ENCODE measurements at regions not wholly inside any gene's neighbourhood (a gene's known extent, or its start where the extent isn't known, plus 50 kb on each side); places are given as distances from the start of the nearest gene placed in this dataset.

GRCh38 chr10:91713461-91714072 is 80.7 kb upstream of the PPP1R3C start:
- intact Hi-C loops (cut with micrococcal nuclease) = no loop called here
- no CpG with 5 or more reads among the region's 1 CpG for WGBS, 2 experiments (ENCODE audit: extremely low coverage in 2 of 2, insufficient read length in 1 of 2)

More at GRCh38 chr10:91713461-91714072, 80.7 kb upstream of the PPP1R3C start:
- Histone ChIP-seq H2BK5ac (ENCODE audit: low read depth, low read length, poor library complexity, severe bottlenecking) (no peak overlapping the region), H3K4me3 (ENCODE audit: insufficient read depth, low read depth, low read length) (no peak overlapping the region), H3K36me3 (ENCODE audit: control insufficient read depth, insufficient read depth, low read length) (no peaks in the 10 kb centered on the region), H3K4me2 (ENCODE audit: low read depth, low read length) (no peak overlapping the region), H3K9me3 (ENCODE audit: control insufficient read depth, insufficient read depth, low read length) (no peaks in the 10 kb centered on the region), H2BK15ac (ENCODE audit: low read depth, low read length) (no peak overlapping the region), H2BK120ac (ENCODE audit: low read depth, low read length) (no peak overlapping the region), H4K20me1 (ENCODE audit: insufficient read depth, low read length) (no peaks in the 10 kb centered on the region), H2AK5ac (ENCODE audit: low read depth, low read length) (no peak overlapping the region), H3K27me3 (ENCODE audit: control insufficient read depth, insufficient read depth, low read length) (no peaks in the 10 kb centered on the region; the same call in 1 of the 2 replicates), H3K18ac (ENCODE audit: low read depth, low read length) (no peak overlapping the region; the same call in 1 of the 2 replicates), H4K5ac (ENCODE audit: low read depth, low read length) (no peak overlapping the region), H2AK9ac (replicated peaks; ENCODE audit: low read depth, low read length, poor library complexity) (no peak overlapping the region), H3K14ac (replicated peaks; ENCODE audit: low read depth, low read length) (no peak overlapping the region), H4K8ac (ENCODE audit: low read depth in 2 of 2, low read length in 2 of 2) (no peak overlapping the region), H3K79me1 (ENCODE audit: low read depth in 1 of 2, low read length in 2 of 2) (no peaks in the 10 kb centered on the region), H3K23ac (ENCODE audit: low read depth, low read length) (no peak overlapping the region), H3K56ac (ENCODE audit: extremely low read depth, insufficient read depth, low read length) (no peak overlapping the region), H4K91ac (ENCODE audit: insufficient read depth, low read depth, low read length) (no peak overlapping the region), H3K9me1 (ENCODE audit: insufficient read depth, low read length) (no peaks in the 10 kb centered on the region), H3K27ac (ENCODE audit: insufficient read depth, low read length) (no peak overlapping the region; the same call in 1 of the 2 replicates), H2AFZ (replicated peaks; ENCODE audit: low read length, poor library complexity) (no peak overlapping the region), H3K9ac (ENCODE audit: low read depth, low read length) (no peak overlapping the region), H3K4me1 (ENCODE audit: control insufficient read depth, insufficient read depth, low read length) (peaks cover 2% of the 10 kb centered on the region; the same call in 1 of the 2 replicates), H3K4ac (ENCODE audit: low read depth, low read length) (no peak overlapping the region), H2BK20ac (ENCODE audit: low read depth, low read length) (no peak overlapping the region)
- ATAC-seq (ENCODE audit: low read depth) = no peak
- TF ChIP-seq CTCF (conservative IDR thresholded peaks at IDR 0.05; ENCODE audit: low read depth, low read length) (no peak), CHD1 (IDR thresholded peaks at IDR 0.05; ENCODE audit: low read depth, low read length) (no peak), ELK1 (IDR thresholded peaks at IDR 0.05; ENCODE audit: borderline replicate concordance, low read depth, low read length) (no peak), BHLHE40 (IDR thresholded peaks at IDR 0.05; ENCODE audit: low read depth, low read length) (no peak), RAD21 (IDR thresholded peaks at IDR 0.05; ENCODE audit: low read length) (no peak), SMC3 (IDR thresholded peaks at IDR 0.05; ENCODE audit: low read depth, low read length) (no peak)
- in situ Hi-C loops (cut with MboI; ENCODE audit: low sequenced_read_pairs) = no loop called here
- POLR2A ChIA-PET (ENCODE audit: unreplicated experiment) = no interaction called here
- CTCF ChIA-PET = no interaction called here
- no TSS peak for BruUV-seq (replicated peaks)
- dilution Hi-C loops (cut with HindIII; ENCODE audit: low sequenced_read_pairs, unreplicated experiment) = no loop called here
- no peak for DNase-seq

Measured in IMR-90 (cell line).